NCI-H345 treated with DMSO at 0.1 percent for 48 hours (cell line): ENCODE measurements at regions not wholly inside any gene's neighbourhood (a gene's known extent, or its start where the extent isn't known, plus 50 kb on each side); places are given as distances from the start of the nearest gene placed in this dataset.

Experiments used
- DNase-seq: peaks from one replicate; lab custom pipeline; 2025; ENCODE audit not compliant: unreplicated experiment; lab: John Stamatoyannopoulos, UW

DNA sequence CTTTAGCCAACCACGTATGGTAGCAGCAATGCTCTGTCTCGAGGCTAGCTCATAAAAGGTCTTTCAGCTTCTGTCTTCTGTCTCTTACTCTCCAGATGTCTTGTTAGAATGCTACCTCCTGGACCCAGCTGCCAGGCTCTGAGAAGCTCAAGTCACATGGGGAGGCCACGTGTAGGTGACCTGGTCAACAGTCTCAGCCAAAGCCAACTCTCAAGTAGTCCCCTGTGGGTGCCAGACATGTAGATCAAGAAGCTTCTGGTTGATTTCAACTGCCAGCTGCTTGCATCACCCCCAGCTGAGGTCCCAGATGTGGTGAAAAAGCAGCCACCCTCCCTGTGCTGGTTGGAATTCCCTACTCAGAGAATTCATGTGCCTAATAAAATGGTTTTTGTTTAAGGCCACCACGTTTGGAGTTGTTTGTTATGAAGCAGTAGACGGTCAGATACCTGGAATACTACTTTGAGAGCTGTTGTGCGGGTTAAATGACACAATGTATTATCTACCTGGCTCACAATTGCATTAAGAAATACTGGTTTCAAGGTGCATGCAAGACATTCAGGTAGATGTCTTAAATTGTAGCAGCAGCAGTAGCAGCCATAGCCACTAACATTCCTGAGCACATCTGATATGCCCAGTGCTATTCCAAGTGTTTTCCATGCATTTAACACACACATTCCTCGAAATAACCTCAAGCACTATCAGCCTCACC is 131.0 kb upstream of the RFC3 start:
- no peak for DNase-seq

DNA sequence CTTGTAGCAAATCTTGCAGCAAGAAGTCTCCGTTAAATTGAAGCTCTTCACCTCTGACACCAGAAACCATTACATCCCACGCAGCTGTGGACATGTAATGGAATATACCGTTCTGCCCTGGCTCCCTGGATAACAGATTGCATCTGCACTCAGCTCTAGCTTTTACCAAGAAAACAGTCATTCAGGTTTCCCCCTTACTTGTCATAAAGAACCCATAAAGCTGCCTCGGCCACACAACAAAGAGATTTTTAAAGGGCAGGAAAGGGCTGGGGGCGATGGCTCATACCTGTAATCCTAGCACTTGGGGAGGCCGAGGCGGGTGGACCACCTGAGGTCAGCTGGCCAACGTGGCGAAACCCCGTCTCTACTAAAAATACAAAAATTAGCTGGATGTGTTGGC is 127.6 kb upstream of the RFC3 start:
- no peak for DNase-seq

DNA sequence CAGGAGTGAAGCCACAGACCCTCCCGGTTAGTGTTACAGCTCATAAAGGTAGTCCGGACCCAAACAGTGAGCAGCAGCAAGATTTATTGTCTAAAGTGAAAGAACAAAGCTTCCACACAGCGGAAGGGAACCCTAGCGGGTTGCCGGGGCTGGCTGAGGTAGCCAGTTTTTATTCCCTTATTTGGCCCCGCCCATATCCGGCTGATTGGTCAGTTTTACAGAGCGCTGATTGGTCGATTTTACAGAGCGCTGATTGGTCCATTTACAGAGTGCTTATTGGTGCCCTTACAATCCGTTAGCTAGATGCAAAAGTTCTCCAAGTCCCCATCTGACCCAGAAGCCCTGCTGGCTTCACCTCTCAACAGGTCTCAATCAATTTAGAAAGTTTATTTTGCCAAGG is 126.0 kb upstream of the RFC3 start:
- DNase-seq = no peak

DNA sequence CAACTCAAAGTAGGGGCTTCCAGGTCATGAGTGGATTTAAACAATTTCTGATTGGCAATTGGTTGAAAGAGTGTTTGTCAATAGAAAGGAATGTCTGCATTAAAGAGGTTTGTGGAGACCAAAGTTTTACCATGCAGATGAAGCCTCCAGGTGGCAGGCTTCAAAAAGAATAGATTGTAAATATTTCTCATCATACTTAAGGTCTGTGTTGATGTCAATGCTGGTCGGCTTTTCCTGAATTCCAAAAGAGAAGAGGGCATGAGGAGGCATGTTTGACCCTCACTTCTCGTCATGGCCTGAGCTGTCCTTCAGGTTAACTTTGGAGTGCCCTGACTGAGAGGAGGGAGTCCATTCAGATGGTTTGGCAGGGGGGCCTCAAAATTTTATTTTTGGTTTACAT is 125.4 kb upstream of the RFC3 start:
- DNase-seq = no peak

DNA sequence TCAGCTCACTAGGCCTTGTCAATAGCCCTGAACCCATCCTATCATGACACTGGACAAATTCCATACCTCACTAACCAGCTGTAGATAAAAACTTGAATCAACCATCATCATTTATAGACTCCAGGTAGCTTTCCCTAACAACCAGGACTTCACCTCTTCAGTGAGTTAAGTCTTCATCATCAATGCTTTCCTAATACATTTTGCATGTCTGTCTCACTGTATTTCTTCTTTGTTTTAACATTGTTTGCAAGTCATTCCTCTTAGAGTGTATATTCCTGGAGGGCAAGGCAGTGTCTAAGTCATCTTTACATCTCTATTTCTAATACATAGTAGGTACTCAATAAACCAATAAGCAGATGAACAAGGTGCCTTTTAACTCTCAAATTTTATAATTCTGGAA is 123.4 kb upstream of the RFC3 start:
- DNase-seq = no peak

DNA sequence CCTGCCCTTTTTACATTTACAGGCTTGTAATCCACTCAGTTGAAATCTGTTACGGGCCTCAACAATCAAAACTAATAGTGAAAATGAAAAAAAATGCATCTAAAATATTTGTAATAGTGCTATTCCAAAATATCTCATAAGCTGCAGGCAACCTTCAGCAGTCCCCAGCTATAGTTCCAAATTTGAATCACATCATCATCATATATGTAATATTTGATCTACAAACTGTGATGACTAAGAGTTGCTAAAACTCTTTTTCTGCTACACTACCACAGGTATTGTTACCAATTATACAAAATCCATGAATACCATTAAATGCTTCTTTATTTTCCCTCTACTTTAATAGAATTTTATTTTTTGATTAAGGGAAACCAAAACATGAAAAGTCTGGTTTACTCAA is 121.4 kb upstream of the RFC3 start:
- no peak for DNase-seq

DNA sequence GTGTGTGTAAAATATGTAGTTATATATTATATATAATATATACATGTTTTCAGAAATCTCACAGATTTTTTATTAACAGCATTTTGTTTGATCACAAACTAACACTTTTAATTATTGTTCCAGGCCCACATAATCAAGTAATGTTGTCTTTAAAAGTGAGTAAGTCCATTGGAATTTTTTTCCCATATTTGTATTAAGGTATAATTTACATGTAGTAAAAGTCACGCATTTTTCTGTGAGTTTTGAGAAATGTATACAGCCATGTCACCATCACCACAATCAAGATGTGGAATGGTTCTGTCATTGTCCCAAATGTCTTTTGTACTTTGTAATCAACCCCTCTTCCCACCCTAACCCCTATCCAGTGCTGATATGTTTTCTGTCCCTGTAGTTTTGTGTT is 120.0 kb upstream of the RFC3 start:
- DNase-seq = no peak

DNA sequence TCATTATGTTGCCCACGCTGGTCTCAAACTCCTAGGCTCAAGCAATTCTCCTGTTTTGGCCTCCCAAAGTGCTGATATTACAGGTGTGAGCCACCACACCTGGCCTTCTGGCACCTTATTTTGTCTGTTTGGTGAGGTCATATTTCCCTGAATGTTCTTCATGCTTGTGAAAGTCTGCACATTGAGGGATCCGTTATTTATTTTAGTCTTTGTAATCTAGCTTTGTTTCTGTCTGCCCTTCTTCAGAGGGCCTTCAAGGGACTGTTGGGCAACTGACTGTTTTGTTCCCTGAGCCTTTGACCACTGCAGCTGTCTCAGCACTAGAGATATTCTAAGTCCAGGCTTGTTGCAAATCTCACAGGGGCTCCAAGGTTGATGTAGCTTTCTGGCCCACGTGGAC is 110.5 kb upstream of the RFC3 start:
- DNase-seq = no peak

DNA sequence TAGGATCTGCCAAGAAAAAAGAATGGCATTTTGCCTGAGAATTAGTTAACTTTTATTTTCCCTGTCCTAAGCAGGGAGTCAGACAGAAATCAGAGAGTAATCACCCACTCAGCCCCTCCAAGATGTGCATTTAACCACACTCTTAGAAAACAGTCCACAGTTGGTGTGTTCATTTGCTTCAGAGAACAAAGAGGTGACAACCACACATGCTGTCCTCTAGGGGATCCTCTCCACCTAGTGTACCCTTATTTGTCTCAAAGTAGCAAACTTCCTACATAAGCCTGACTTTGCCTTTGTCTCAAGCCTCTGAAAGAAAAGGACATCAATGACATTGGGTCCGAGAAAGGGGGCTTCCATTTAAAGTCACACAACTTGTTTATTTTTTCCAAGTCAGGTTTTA is 107.0 kb upstream of the RFC3 start:
- DNase-seq = no peak

DNA sequence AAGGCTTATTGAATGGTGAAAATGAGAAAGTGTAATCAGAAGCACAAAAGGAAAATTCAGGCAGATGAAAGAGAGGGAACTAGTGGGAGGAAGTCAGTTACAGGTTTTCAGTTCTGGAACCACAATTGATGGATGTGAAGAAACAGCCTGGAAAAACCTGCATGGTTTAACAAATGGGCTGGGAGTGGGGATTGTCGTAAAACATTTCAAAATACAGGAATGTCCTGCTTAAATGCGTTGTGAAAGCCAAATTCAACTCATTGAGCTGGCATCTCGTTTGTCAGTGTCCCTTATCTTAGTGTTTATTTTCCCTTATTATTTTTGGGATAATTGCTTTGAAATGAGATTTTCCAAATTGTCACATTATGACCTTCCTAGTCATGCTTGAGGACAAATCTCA is 106.5 kb upstream of the RFC3 start:
- no peak for DNase-seq

DNA sequence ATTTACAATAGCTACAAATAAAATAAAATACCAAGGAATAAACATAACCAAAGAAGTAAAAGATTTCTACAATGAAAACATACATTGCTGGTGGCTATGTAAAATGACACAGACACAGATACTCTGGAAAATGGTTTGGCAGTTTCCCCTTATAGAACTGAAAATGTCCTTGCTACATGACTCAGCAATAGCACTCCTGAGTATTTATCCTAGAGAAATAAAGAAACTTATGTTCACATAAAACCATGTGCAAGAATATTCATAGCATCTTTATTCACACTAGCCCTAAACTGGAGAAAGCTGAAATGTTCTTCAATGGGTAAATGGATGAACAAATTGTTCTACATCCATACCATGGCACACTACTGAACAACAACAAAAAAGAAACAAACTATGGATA is 100.2 kb upstream of the RFC3 start:
- DNase-seq = no peak

DNA sequence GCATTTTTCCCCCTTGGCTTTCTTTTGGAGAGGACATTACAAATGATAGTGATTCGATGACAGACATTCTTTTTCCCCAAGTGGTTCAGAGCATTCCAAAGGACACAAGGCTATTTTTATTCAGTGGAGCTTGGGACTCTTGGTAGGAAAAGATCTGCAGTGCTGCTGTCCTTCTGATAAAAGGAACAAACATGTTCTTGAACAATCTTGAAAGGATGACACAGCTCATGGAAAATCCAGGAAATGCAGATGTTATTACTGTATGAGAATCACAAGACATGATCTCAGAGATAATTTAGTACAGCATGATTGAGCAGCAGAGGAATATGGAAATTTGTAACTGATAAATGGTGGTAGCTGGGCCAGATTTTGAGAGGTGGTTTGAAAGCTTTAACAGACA is 96.2 kb upstream of the RFC3 start:
- no peak for DNase-seq

DNA sequence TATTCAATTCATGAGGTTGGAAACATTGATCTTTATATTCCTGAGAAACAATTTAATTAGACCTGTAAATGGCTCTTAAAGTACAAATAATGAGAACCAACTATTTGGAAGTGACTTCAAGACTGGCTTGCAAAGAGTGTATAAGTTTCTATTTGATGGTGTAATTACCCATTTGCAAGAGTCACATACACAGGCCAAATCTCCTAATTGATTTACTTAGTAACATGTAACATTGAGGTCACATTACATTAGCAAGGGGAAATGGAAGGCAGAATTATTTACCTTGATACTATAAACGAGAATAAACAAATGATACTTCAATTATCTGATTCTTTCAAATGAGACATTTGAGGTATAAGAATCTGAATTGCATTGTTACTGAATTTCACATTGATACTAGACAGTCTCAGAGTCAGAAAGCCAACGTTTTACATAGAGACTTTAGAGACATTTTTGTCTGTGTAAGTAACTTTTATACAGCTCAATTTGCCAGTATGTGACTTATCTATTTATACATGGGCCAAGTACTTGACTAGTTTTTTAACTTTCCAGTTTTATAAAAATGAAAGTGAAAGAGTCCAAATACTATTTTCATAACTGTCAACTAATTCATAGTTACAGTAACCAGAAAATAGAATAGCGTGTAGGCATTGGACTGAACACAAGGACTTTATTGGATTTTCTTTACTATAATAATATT is 95.6 kb upstream of the RFC3 start:
- no peak for DNase-seq

DNA sequence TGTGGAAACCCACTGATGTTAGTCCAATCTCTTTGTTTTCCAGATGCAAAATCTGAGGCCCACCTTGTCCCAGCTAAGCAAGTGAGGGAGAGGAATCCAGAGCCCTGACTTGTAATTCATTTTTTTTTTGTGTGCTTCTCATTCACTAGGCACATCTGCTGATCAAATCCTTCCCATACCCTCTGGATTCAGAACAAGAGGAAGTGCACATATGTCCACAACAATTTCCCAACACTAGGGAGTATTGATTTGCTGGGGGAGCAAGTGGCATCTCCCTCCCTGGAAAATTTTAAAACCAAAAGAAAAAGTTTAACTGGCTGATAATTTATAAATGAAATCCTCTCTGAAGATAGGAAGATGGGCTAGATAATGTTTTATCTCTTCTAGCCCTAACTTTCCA is 94.6 kb upstream of the RFC3 start:
- no peak for DNase-seq

DNA sequence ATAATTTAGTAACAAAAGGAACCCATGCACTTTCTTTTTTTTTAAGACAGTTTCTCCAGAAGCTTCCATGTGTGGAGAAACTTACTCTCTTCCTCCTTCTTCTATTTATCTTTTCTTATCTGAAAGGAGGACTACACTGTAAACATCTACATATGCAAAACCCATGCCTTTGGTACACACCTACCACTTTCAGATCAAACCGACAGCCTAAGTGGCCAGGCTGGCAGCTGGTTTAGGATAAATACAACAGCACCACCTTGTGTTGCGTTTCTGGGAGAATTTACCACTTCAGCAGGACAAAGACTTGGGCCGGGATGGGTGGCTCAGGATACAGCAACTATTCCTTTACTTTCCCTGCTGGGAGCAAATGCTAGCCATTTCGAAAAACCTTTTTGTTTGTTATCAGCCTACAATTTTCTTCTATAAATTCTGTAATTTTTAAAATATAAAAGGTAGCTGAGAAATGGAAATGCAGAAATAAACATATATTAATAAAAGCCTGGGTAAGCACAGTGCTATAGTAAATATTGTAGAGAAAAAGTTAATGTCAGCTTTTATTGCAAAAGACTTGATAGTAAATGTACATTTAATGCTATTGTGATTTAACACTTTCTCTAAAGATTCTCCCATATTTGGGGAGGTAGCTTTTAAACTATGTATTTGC is 94.0 kb upstream of the RFC3 start:
- peak; percentile 71 for DNase-seq

DNA sequence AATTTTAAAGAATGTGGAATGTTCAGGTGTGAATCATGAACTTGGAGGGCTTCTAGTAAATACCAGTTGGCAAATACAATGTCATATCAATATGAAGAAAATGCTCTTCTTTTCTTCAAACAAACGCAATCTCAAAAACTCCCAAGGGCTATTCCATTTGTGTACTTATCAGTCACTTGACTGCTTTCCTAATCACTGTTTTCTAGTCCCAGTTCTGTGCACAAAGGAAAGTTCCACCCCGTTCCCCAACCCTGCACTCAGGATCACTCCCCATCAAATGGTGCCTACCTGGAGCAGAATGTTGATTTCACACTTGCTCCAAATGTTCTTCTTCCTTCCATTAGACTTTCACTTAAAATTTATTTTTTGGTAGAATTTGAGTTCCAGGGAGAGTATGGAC is 92.6 kb upstream of the RFC3 start:
- DNase-seq = no peak

DNA sequence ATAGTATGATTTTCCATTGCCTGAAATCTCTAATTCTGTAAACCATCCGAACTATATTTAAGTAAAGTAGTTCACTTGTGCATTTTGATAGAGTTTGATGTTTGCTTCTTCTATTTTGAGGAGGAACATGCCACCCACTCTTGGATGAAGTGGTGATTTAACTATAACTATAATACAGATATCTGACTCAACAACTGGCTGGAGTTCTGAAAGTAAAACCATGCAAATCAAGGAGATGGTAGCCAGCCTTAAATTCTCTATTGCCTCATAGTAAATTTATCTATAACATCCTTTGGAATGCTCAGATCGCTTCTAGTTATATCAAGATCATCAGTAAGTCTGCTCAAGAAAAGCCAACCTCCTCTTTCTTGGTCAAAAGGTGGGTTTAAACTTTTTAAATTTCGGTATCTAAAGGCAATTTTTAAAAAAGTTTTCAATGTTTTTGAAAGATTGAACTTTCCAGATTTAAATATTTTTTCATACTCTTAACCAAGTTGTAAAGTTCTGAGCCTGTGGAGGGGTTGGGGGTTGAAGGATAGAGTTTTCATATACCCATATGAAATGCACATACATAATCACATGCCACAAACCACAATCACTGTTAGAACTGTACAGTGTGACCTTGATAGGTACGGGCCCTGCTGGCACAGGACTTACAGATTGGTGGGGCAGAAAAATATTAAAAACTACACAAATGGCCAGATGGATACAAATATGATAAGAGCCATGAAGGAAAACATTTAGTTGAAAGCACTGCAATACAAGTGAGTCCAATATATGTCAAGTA is 90.5 kb upstream of the RFC3 start:
- no peak for DNase-seq

DNA sequence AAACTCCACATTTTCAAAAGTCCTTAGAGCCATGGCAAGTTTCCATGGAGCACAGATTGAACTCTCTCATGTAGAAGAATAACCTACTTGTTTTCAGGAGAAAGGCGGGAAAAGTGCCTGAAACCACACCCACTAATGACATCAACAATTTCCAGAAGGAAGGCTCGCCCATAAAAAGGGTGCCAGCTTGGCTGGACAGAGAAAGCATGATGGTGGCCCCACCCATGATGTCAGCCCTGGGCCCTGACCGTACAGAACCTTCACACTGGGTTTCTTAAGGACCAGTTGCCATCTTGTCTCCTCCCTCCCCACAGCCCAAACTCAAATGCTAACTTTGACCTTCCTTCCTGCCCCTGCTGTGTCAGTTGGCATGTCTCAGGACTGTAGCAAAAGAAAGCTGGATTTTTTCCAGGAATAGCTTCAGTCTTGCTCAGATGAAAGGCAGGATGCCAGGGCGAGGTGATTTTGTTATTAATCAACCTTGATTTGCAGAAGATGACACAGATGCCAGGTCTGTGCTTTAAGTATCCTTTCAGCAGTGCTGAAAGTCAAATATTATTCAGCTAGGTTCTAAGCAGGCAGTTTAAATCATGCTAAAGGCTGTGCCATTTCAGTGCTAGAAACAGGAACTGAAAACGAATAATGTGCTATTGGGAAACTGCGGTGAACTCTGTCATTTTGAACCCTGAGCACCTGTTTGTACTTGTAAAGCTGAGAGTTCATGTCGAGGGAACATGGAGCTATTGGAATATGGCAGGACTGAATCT is 89.5 kb upstream of the RFC3 start:
- DNase-seq = no peak

DNA sequence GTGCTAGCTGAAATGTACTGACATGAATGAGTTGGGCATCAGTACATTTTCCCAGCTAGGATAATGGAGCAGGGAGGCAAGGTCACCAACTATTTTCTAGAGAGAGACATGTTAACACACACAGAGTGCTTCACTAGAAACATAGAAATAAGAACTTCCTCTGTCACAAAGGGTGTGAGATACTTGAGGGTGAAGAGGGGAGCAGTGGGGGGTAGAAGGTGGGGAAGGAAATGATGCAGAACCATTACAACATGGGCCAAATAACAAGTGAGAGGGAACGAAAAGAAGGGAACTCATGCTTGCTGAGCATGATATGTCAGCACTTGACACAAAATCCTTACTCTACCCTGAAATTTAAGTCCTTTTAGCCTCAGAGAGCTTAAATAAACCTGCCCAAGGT is 87.8 kb upstream of the RFC3 start:
- no peak for DNase-seq

DNA sequence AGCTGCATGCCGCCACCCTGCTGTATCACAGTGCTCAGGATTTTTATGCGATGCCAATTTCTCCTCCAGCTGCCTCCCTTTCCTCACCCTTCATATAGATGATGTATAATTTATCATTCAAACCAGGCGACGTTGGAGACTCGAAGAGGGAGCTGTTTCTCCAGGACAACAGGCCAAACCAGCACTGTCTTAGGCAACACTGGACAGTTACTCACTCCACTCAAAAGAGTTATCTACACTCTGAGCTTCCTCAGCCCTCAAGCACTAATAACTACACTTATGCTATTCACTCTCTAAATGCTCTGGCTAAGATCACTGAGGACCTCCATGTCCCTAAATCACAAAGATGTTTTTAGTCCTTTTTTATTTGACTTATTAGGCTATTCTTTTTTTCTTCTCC is 87.3 kb upstream of the RFC3 start:
- DNase-seq = no peak

DNA sequence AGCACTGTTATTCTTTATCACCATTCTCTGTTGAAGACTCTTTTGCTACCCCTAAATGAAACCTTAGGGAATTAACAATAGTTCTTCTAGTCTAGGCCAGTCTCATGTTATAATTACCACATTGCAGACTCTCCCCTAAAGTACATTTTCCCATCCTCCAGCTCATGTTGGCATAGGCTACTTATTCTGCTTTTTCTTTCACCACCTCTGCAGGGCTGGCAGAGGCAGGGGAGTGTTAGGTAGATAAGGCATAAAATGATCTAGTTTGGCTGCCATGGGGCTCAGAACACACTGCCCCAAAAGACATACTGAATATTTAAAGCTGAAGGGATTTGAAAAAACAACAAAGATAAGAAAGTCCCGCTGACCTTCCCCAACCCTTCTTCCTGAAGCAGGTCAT is 82.7 kb upstream of the RFC3 start:
- no peak for DNase-seq
